T47D (cell line): ENCODE measurements at regions not wholly inside any gene's neighbourhood (a gene's known extent, or its start where the extent isn't known, plus 50 kb on each side); places are given as distances from the start of the nearest gene placed in this dataset.

ENCODE experiments used
- DNase-seq, 2 experiments: peaks; one replicate each; pipeline versions ENCODE4 v3.0.0 to v3.0.0-alpha.2; 2011 to 2012; ENCODE audit warnings: low read depth in 1 of 2, low spot score in 1 of 2
- JUND ChIP-seq: IDR thresholded peaks from 2 replicates; pipeline ENCODE4 v1.6.1; 2012; ENCODE audit warnings: low read depth
- in situ Hi-C: cut with HindIII; loops from 2 replicates; pipeline ENCODE4 v1.10.0; 2016; ENCODE audit warnings: low sequenced_read_pairs, low pct_unique_long_range_greater_than_20kb

- in situ Hi-C loops: no loop called here
- peak in 1 of 2 experiments; percentile 63 for DNase-seq
- TF ChIP-seq JUND: no peak
These were observed 103.4 kb upstream of the MAP1LC3B2 start for GRCh38 chr12:116455540-116456329.

DNA sequence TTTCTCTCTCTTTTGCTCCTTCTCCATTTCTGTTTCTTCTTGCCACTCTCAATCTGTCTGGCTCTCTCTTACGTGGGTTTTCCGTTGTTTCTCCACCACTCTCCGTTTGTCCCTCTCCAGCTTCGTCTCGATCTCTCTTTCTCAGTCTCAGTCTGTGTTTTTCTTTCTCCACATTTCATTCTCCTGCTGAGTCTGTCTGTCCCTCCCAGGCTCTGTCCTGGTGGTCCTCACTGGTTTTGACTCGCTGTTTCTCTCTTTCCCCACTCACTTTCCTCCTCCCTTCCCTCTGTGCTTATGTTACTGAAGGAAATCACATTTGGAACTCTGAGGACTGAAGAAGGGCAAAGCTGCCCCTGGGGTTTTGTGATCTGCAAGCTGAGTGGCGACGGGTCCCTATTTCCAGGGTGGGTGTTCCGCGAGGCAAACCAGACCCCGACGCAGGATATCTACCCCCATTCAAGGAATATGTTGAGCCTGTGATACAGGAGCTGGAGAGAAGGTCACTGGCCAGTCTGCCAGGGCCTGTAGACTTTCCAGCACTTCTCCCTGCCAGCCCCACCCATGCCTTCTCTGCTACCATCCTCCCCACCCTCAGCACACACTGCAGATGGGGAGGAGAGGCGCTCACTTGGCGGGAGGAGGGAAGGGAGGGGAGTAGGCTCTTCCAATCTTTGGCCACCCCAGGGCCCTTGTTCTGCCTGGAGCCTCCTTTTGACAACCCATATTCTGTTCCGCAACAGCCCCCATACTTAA lies 102.7 kb upstream of the MAP1LC3B2 start:
- in situ Hi-C loops: no loop called here
- TF ChIP-seq JUND: no peak
- DNase-seq: no peak

DNA sequence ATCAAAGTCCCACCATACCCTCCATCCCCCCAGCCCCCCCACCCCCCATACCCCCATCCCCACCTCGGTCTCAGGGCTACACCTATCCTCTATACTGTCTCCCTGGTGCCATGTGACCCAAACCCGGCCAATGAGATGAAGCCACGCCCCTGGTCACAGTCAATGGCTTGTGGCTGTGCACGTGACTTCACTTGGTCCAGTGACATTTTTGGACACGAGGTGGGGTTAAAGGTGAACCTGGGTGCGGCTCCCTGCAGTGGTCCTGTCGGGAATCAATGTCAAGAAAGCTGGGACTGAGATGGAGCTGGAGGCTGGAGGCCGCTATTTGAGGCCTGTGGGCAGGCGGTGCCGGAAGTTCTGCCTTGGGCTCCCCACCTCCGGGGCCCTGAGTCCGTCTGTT lies 100.7 kb upstream of the MAP1LC3B2 start:
- no peak for TF ChIP-seq JUND
- no peak for DNase-seq
- in situ Hi-C loops: no loop called here

GRCh38 chr12:116459011-116459875 lies 99.9 kb upstream of the MAP1LC3B2 start:
- TF ChIP-seq JUND: no peak
- DNase-seq: no peak
- in situ Hi-C loops: no loop called here

- no peak for TF ChIP-seq JUND
- DNase-seq: peak; percentile 30 to 74
- in situ Hi-C loops: no loop called here
These were observed 99.1 kb upstream of the MAP1LC3B2 start for GRCh38 chr12:116459916-116460663.

GRCh38 chr12:116461060-116461459 lies 98.1 kb upstream of the MAP1LC3B2 start:
- in situ Hi-C loops: no loop called here
- DNase-seq: no peak
- TF ChIP-seq JUND: no peak

DNA sequence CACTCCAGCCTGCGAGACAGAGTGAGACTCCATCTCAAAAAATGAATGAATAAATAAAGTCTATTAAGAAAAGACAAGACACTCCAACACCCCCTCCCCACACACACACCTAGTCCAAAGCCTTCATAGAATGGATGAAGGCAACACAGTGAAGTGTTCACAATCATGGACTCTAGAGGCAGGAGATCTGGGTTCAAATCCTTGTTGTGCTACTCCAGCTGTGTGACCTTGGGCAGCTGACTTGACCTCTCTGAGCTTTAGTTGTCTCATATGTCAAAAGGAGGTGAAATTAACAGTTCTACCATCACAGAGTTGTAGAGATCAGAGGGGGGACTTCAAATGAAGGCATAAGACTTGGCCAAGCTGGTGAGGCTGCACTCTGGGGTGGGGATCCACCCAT lies 95.8 kb upstream of the MAP1LC3B2 start:
- in situ Hi-C loops: no loop called here
- no peak for TF ChIP-seq JUND
- no peak for DNase-seq

DNA sequence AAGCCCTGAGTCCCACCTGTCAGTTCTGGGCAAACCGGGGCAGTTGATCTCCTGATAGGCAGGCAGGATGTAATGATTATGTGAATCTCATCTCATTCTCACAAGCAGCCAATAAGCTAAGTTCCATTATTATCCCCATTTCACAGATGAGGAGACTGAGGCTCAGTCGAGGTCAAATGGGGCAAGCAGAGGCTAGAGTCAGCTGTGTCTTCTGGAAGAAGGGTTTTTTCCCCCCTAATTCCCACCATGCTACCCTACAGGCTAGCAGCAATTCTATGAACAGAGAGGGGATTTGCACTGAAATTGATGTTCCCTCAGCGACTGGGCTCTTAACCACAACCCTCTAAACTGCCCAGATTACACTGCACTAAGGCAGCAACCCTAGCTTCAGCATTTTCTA lies 93.8 kb upstream of the MAP1LC3B2 start:
- DNase-seq: no peak
- no peak for TF ChIP-seq JUND
- in situ Hi-C loops: no loop called here

DNA sequence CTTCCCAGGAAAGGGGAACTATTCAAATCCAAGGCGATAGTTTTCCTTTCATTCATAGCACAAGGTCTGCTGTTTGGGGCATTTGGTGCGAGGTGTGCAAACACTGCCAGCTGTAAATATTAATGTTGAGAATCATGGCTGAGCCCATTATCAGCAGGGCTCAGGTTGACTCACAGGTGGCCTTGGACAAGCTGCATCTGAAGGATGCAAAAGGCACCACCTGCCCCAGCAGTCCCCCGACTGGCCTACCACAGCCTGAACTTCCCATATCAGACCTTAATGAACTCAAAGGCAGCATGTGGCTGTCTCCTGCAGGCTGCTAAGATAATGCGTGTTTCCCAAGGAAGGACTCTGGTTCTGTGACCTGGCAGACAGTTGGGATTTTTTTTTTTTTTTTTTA lies 93.3 kb upstream of the MAP1LC3B2 start:
- TF ChIP-seq JUND: no peak
- DNase-seq: no peak
- in situ Hi-C loops: no loop called here

DNA sequence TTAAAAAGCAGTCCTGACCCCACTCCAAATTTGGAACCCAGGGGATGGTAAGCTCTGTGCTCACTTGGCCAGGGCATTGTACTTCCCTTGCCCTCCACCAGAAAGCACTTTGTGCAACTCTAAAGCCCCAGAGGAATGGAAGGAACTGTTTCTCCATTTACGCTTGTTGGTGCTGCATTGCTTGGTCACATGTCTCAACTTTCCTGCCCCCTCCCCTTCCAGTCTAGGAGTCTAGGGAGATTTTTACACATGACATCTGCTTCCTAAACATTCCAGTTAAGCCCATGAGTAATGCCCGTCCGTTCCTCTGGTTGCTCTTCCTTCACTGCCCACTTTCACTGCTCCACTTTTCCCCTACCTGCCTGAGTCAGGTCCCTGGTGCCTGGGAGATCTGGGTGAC lies 92.6 kb upstream of the MAP1LC3B2 start:
- TF ChIP-seq JUND: no peak
- DNase-seq: no peak
- in situ Hi-C loops: no loop called here

DNA sequence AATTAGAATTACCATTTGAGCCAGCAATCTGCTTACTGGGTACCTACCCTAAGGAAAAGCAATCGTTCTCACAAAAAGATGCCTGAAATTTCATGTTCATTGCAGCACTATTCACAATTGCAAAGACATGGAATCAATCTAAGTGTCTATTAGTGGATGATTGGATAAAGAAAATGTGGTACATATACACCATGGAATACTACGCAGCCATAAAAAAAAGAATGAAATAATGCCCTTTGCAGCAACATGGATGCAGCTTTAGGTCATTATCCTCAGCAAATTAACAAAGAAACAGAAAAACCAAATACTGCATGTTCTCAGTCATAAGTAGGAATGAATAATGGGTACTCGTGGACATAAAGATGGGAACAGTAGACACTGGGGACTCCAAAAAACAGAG lies 89.8 kb upstream of the MAP1LC3B2 start:
- in situ Hi-C loops: no loop called here
- DNase-seq: no peak
- no peak for TF ChIP-seq JUND

DNA sequence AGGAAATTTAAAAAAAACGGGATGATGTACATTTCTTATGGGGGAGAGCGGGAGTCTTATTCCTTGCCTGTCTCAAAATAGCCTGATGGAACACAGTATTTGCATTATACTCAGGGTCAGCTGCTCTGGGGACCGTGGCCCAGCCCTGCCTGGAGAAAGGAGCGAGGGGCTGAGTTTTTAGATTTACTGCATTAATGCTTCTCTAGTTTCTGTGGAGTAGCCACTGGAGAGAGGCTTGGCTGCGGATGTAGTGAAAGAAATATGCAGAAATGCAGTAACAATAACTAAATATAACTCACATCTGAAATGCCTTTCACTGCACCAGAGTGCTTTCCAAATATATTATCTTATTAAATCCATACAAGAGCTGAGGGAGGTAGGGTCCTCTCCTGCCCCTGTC lies 87.6 kb upstream of the MAP1LC3B2 start:
- DNase-seq: no peak
- TF ChIP-seq JUND: no peak
- in situ Hi-C loops: no loop called here
